ENCODE measurements at regions not wholly inside any gene's neighbourhood (a gene's known extent, or its start where the extent isn't known, plus 50 kb on each side); places are given as distances from the start of the nearest gene placed in this dataset.

- Histone ChIP-seq H3K18ac (ENCODE audit: low read length) (no peak overlapping the region), H2BK120ac (ENCODE audit: low read depth, low read length) (no peak overlapping the region), H2BK15ac (ENCODE audit: low read length) (no peak overlapping the region), H3K79me1 (ENCODE audit: low read depth, low read length) (no peaks in the 10 kb centered on the region), H3K27ac (replicated peaks; ENCODE audit: low read length) (no peak overlapping the region), H2AFZ (ENCODE audit: low read length) (no peak overlapping the region), H2BK5ac (ENCODE audit: low read length) (no peak overlapping the region), H3K4me1 (ENCODE audit: control insufficient read depth in 2 of 2, insufficient read depth in 1 of 2, low read depth in 1 of 2, low read length in 2 of 2) (no peaks in the 10 kb centered on the region), H4K8ac (ENCODE audit: low read depth, low read length) (no peak overlapping the region), H3K9me3 (replicated peaks in 1 of 2; ENCODE audit: control insufficient read depth in 2 of 2, insufficient read depth in 1 of 2, low read depth in 1 of 2, low read length in 2 of 2) (peaks cover 0 to 4% of the 10 kb centered on the region in 2 donors), H3K4ac (ENCODE audit: low read length) (no peak overlapping the region), H2AK5ac (ENCODE audit: low read depth, low read length) (no peak overlapping the region), H3K23ac (ENCODE audit: low read depth, low read length, poor library complexity) (no peak overlapping the region), H3K4me3 (ENCODE audit: low read length in 2 of 2) (no peak overlapping the region), H3K9ac (ENCODE audit: low read depth, low read length, poor library complexity) (no peak overlapping the region), H2BK12ac (ENCODE audit: low read length) (no peak overlapping the region), H3K14ac (ENCODE audit: low read length) (no peak overlapping the region), H4K91ac (ENCODE audit: low read depth, low read length, poor library complexity) (no peak overlapping the region), H3K4me2 (ENCODE audit: insufficient read depth, low read length, poor library complexity, severe bottlenecking) (no peak overlapping the region), H3K27me3 (ENCODE audit: control insufficient read depth in 3 of 3, insufficient read depth in 3 of 3, low read depth in 1 of 3, low read length in 3 of 3) (no peaks in the 10 kb centered on the region), H3K36me3 (replicated peaks in 1 of 2; ENCODE audit: control insufficient read depth in 2 of 2, insufficient read depth in 2 of 2, low read length in 2 of 2) (no peaks in the 10 kb centered on the region)
- DNase-seq (ENCODE audit: low spot score) = no peak
- no CpG with 5 or more reads among the region's 4 CpGs for WGBS, 2 donors (ENCODE audit: extremely low coverage in 2 of 2, insufficient read length in 2 of 2, insufficient replicate concordance in 1 of 2)
Measured at GRCh38 chr11:116215471-116216113, 557.2 kb downstream of the BUD13 start.

GRCh38 chr11:116211147-116211546 lies 561.6 kb downstream of the BUD13 start:
- Histone ChIP-seq H3K4me1 (ENCODE audit: control insufficient read depth in 2 of 2, insufficient read depth in 1 of 2, low read depth in 1 of 2, low read length in 2 of 2) (peaks cover 0 to 5% of the 10 kb centered on the region in 2 donors), H3K4me3 (ENCODE audit: low read length in 2 of 2) (no peak overlapping the region), H3K9ac (ENCODE audit: low read depth, low read length, poor library complexity) (no peak overlapping the region), H3K27ac (replicated peaks; ENCODE audit: low read length) (no peak overlapping the region), H2BK15ac (ENCODE audit: low read length) (no peak overlapping the region), H2BK5ac (ENCODE audit: low read length) (no peak overlapping the region), H3K36me3 (replicated peaks in 1 of 2; ENCODE audit: control insufficient read depth in 2 of 2, insufficient read depth in 2 of 2, low read length in 2 of 2) (no peaks in the 10 kb centered on the region), H2AFZ (ENCODE audit: low read length) (no peak overlapping the region), H3K9me3 (replicated peaks in 1 of 2; ENCODE audit: control insufficient read depth in 2 of 2, insufficient read depth in 1 of 2, low read depth in 1 of 2, low read length in 2 of 2) (no peaks in the 10 kb centered on the region), H3K18ac (ENCODE audit: low read length) (no peak overlapping the region), H2BK12ac (ENCODE audit: low read length) (no peak overlapping the region), H3K23ac (ENCODE audit: low read depth, low read length, poor library complexity) (no peak overlapping the region), H3K4me2 (ENCODE audit: insufficient read depth, low read length, poor library complexity, severe bottlenecking) (no peak overlapping the region), H4K91ac (ENCODE audit: low read depth, low read length, poor library complexity) (no peak overlapping the region), H3K14ac (ENCODE audit: low read length) (no peak overlapping the region), H3K4ac (ENCODE audit: low read length) (no peak overlapping the region), H3K79me1 (ENCODE audit: low read depth, low read length) (no peaks in the 10 kb centered on the region), H3K27me3 (ENCODE audit: control insufficient read depth in 3 of 3, insufficient read depth in 3 of 3, low read depth in 1 of 3, low read length in 3 of 3) (no peaks in the 10 kb centered on the region), H4K8ac (ENCODE audit: low read depth, low read length) (no peak overlapping the region), H2BK120ac (ENCODE audit: low read depth, low read length) (no peak overlapping the region), H2AK5ac (ENCODE audit: low read depth, low read length) (no peak overlapping the region)
- no peak for DNase-seq (ENCODE audit: low spot score)
- no CpG with 5 or more reads among the region's 6 CpGs for WGBS, 2 donors (ENCODE audit: extremely low coverage in 2 of 2, insufficient read length in 2 of 2, insufficient replicate concordance in 1 of 2)

GRCh38 chr11:116210663-116211062 lies 562.1 kb downstream of the BUD13 start:
- no peaks in the 10 kb centered on the region for H3K36me3 ChIP-seq (replicated peaks in 1 of 2; ENCODE audit: control insufficient read depth in 2 of 2, insufficient read depth in 2 of 2, low read length in 2 of 2)
- H3K9ac ChIP-seq (ENCODE audit: low read depth, low read length, poor library complexity) = no peak overlapping the region
- H2BK5ac ChIP-seq (ENCODE audit: low read length) = no peak overlapping the region
- H3K4me1 ChIP-seq (ENCODE audit: control insufficient read depth in 2 of 2, insufficient read depth in 1 of 2, low read depth in 1 of 2, low read length in 2 of 2) = peaks cover 0 to 5% of the 10 kb centered on the region in 2 donors
- DNase-seq (ENCODE audit: low spot score) = no peak
- H3K14ac ChIP-seq (ENCODE audit: low read length) = no peak overlapping the region
- no CpG with 5 or more reads among the region's 6 CpGs for WGBS, 2 donors (ENCODE audit: extremely low coverage in 2 of 2, insufficient read length in 2 of 2, insufficient replicate concordance in 1 of 2)
- no peaks in the 10 kb centered on the region for H3K9me3 ChIP-seq (replicated peaks in 1 of 2; ENCODE audit: control insufficient read depth in 2 of 2, insufficient read depth in 1 of 2, low read depth in 1 of 2, low read length in 2 of 2)
- no peak overlapping the region for H3K18ac ChIP-seq (ENCODE audit: low read length)
- H3K27ac ChIP-seq (replicated peaks; ENCODE audit: low read length) = no peak overlapping the region
- H4K8ac ChIP-seq (ENCODE audit: low read depth, low read length) = no peak overlapping the region
- no peak overlapping the region for H2BK12ac ChIP-seq (ENCODE audit: low read length)
- H2AK5ac ChIP-seq (ENCODE audit: low read depth, low read length) = no peak overlapping the region
- H4K91ac ChIP-seq (ENCODE audit: low read depth, low read length, poor library complexity) = no peak overlapping the region
- no peaks in the 10 kb centered on the region for H3K79me1 ChIP-seq (ENCODE audit: low read depth, low read length)
- no peak overlapping the region for H3K23ac ChIP-seq (ENCODE audit: low read depth, low read length, poor library complexity)
- no peak overlapping the region for H3K4ac ChIP-seq (ENCODE audit: low read length)
- no peaks in the 10 kb centered on the region for H3K27me3 ChIP-seq (ENCODE audit: control insufficient read depth in 3 of 3, insufficient read depth in 3 of 3, low read depth in 1 of 3, low read length in 3 of 3)
- H2BK15ac ChIP-seq (ENCODE audit: low read length) = no peak overlapping the region
- no peak overlapping the region for H2BK120ac ChIP-seq (ENCODE audit: low read depth, low read length)
- no peak overlapping the region for H2AFZ ChIP-seq (ENCODE audit: low read length)
- no peak overlapping the region for H3K4me3 ChIP-seq (ENCODE audit: low read length in 2 of 2)
- H3K4me2 ChIP-seq (ENCODE audit: insufficient read depth, low read length, poor library complexity, severe bottlenecking) = no peak overlapping the region

- DNase-seq (ENCODE audit: low spot score) = no peak
- no peak overlapping the region for H4K91ac ChIP-seq (ENCODE audit: low read depth, low read length, poor library complexity)
- no CpG with 5 or more reads among the region's 1 CpG for WGBS, 2 donors (ENCODE audit: extremely low coverage in 2 of 2, insufficient read length in 2 of 2, insufficient replicate concordance in 1 of 2)
Measured at GRCh38 chr11:116209255-116209654, 563.5 kb downstream of the BUD13 start.

More at GRCh38 chr11:116209255-116209654, 563.5 kb downstream of the BUD13 start:
- Histone ChIP-seq H3K4me1 (ENCODE audit: control insufficient read depth in 2 of 2, insufficient read depth in 1 of 2, low read depth in 1 of 2, low read length in 2 of 2) (peaks cover 0 to 5% of the 10 kb centered on the region in 2 donors), H3K27ac (replicated peaks; ENCODE audit: low read length) (no peak overlapping the region), H2AFZ (ENCODE audit: low read length) (no peak overlapping the region), H3K9ac (ENCODE audit: low read depth, low read length, poor library complexity) (no peak overlapping the region), H3K36me3 (replicated peaks in 1 of 2; ENCODE audit: control insufficient read depth in 2 of 2, insufficient read depth in 2 of 2, low read length in 2 of 2) (no peaks in the 10 kb centered on the region), H3K23ac (ENCODE audit: low read depth, low read length, poor library complexity) (no peak overlapping the region), H2AK5ac (ENCODE audit: low read depth, low read length) (no peak overlapping the region), H2BK15ac (ENCODE audit: low read length) (no peak overlapping the region), H2BK120ac (ENCODE audit: low read depth, low read length) (no peak overlapping the region), H3K4me2 (ENCODE audit: insufficient read depth, low read length, poor library complexity, severe bottlenecking) (no peak overlapping the region), H3K14ac (ENCODE audit: low read length) (no peak overlapping the region), H2BK12ac (ENCODE audit: low read length) (no peak overlapping the region), H3K27me3 (ENCODE audit: control insufficient read depth in 3 of 3, insufficient read depth in 3 of 3, low read depth in 1 of 3, low read length in 3 of 3) (no peaks in the 10 kb centered on the region), H3K4ac (ENCODE audit: low read length) (no peak overlapping the region), H3K18ac (ENCODE audit: low read length) (no peak overlapping the region), H3K4me3 (ENCODE audit: low read length in 2 of 2) (no peak overlapping the region), H2BK5ac (ENCODE audit: low read length) (no peak overlapping the region), H4K8ac (ENCODE audit: low read depth, low read length) (no peak overlapping the region), H3K9me3 (replicated peaks in 1 of 2; ENCODE audit: control insufficient read depth in 2 of 2, insufficient read depth in 1 of 2, low read depth in 1 of 2, low read length in 2 of 2) (no peaks in the 10 kb centered on the region), H3K79me1 (ENCODE audit: low read depth, low read length) (no peaks in the 10 kb centered on the region)

All from neuronal stem cell (in vitro differentiated cells).